Activated gamma-delta T cell (primary cell): ENCODE measurements at regions not wholly inside any gene's neighbourhood (a gene's known extent, or its start where the extent isn't known, plus 50 kb on each side); places are given as distances from the start of the nearest gene placed in this dataset.

Source experiments
- DNase-seq: peaks from one replicate; lab custom pipeline; 2025; lab: John Stamatoyannopoulos, UW

DNA sequence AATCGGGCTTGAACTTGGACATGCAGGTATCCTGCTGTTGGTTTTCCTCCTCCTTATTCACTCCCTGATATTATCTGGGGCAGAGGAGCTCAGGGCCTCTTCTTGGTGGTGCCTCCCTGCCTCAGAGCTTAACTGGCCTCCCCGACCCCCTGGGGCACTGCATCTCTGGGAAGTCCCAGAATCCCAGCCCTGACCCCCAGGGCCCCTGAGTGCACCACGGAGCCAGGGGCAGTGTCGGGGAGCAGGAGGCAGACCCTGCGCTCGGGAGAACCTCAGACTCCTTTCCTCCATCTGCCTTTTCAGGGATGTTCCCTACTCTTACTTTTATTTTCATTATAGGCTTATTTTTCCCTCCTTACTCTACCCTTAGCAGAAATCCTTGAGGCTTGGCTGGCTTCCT is 537.0 kb downstream of the BRD1 start:
- no peak for DNase-seq

GRCh38 chr22:49289822-49290679 is 537.6 kb downstream of the BRD1 start:
- DNase-seq, result no peak

DNA sequence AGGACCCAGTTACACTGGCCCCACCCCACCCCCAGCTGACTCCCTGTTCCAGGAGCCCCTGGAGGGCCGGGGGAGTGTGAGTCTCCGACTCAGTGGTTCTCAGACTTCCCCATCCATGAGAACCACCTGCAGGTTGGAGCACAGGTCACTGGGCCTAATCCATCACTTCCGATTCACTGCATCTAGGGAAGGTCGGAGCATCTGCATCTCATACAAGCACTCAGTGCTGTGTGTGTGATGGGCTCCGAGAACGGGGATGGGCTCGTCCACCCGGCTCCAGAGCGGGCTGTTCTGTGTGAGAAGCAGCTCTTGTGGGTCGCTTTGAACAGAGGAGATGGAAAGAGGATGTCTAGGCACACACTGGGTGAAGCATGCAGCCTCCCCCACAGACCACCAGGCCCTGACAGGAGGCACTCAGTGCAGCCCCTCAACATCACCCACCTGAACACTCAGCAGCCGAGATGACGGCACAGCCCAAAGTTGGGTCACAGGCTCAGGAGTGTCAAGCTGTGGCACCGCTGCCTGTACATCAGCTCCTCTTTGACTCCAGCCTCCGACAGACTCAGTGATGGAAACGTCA is 541.4 kb downstream of the BRD1 start:
- DNase-seq, result no peak

GRCh38 chr22:49284931-49285330 is 542.7 kb downstream of the BRD1 start:
- DNase-seq, result no peak

GRCh38 chr22:49284056-49284784 is 543.5 kb downstream of the BRD1 start:
- DNase-seq, result no peak

- DNase-seq, result no peak
Observed at GRCh38 chr22:49282596-49282995, 545.1 kb downstream of the BRD1 start.

GRCh38 chr22:49281467-49282340 is 546.0 kb downstream of the BRD1 start:
- no peak for DNase-seq

- no peak for DNase-seq
Observed at GRCh38 chr22:49278340-49278739, 549.3 kb downstream of the BRD1 start.

DNA sequence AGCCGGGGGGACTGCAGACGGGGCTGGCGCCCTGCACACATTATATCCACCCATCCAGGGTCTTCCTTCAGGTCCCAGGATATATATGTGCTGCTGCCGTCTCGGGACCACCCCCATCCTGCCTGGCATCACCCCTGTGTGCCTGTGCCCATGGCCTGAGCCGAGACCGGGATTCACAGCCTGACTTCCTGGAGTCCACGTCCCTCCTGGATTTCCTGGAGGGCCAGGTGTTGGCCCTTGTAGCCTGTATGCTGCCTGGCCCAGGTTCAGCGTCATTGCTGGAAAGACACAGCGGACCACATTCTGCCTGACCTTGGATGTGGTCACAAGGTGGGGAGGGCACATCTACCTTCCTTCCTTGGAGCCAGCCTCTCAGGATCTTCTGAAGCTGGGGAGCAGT is 551.1 kb downstream of the BRD1 start:
- DNase-seq, result no peak

DNA sequence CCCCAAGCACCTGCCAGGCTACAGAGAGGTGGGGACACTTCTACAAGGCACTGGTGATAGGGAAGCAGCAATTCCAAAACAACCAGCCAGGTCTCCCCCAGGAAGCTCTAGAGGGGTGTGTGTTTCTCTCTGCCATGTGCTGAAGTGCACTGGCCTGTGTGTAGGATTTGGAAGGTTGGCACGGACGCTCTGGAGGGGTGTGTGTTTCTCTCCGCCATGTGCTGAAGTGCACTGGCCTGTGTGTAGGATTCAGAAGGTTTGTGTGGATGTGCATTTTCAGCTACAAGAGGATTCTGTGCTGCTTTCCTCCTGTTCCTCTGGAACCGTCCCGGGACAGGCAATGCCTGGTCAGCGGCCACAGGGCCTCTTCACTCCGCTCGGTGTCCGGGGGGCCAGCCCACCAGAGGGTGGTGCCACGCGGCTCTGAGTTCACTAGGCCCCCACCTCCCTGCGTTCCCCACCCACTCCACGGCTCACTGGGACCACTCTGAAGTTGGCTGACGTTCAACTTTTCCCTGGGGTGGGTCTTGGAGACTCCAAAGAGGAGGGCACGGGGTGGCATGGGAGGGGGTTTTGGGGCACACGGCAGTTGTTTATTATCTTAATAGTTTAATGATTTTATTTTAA is 552.8 kb downstream of the BRD1 start:
- no peak for DNase-seq

DNA sequence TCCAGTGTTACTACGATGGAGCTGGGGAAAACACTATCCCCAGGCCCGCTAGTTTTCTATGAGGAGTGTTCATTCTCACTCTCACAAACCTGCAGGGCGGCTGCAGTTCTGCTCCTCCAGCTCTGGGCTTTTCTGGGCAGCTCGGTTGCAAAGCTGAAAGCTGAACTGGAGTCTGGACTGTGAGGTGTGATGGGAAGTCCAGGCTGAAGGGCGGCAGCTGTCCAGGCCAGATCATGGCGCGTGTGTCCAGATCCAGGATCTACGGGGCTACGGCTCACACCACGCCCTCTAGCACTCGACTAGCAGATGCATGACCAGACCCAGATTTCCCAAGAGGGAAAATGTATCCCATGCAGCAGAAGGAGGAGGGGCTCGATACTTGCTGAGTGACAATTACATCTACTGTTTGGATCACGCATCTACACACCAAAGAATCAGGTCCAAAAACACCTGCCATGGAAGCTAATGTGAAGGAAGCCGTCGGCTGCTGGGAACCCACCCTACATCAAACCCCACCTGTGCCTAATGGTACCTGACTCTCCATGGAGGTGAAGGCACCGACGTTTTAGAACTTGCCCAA is 555.0 kb downstream of the BRD1 start:
- no peak for DNase-seq

DNA sequence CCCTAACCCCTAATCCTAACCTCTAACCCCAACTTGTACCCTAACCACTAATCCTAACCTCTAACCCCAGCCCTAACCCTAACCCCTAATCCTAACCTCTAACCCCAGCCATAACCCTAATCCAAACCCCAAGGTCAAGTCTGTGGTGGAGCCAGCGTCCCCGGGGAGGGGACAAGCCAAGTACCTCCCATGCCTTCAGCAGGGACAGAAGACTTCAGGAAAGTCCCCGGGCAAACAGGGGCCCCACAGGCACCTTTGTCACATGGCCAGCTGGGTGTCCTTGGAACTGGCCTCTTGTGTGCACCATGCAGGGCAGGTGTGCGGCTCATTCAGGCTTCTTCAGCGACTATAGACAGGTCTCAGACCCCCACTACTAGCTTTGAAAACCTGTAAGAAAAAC is 555.8 kb downstream of the BRD1 start:
- no peak for DNase-seq

DNA sequence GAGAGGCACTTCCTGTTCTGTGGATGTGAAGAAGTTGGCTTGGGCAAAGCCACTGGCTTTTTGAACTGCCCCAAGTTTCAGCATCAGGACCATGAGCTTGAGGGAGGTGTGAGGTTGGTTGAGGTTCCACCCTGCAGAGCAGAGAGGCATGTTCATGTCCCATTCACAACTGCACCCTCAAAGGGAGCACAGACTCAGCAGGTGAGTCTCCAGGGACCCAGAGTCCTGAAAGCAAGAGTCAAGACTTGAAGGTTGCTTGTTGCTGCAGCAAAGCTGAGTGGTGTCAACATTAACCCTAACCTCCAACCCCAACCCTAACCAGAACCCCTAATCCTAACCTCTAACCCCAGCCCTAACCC is 556.3 kb downstream of the BRD1 start:
- DNase-seq, result no peak

GRCh38 chr22:49270595-49271368 is 556.9 kb downstream of the BRD1 start:
- DNase-seq, result no peak

GRCh38 chr22:49269928-49270327 is 557.7 kb downstream of the BRD1 start:
- DNase-seq, result no peak

- no peak for DNase-seq
Observed at GRCh38 chr22:49269371-49269770, 558.3 kb downstream of the BRD1 start.

GRCh38 chr22:49268924-49269323 is 558.7 kb downstream of the BRD1 start:
- DNase-seq, result no peak

DNA sequence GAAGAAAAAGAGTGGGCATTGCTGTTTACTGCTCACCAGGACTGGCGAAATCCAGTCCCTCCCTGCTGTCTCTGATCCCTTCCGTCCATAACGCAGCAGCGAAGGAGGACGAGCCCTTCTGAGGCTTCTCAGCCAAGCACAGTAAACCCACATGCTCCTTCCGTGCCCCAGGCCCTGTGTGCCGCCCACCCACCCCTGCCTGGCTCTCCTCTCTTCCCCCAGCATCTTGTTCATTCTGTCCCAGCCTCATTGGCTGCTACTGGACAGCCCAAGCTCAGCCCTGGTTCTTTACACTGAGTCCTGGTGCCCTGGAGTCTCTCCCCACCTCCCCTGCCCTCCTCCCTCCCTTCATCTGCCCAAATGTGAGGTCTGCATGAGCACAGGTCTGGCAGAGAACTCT is 559.7 kb downstream of the BRD1 start:
- no peak for DNase-seq

DNA sequence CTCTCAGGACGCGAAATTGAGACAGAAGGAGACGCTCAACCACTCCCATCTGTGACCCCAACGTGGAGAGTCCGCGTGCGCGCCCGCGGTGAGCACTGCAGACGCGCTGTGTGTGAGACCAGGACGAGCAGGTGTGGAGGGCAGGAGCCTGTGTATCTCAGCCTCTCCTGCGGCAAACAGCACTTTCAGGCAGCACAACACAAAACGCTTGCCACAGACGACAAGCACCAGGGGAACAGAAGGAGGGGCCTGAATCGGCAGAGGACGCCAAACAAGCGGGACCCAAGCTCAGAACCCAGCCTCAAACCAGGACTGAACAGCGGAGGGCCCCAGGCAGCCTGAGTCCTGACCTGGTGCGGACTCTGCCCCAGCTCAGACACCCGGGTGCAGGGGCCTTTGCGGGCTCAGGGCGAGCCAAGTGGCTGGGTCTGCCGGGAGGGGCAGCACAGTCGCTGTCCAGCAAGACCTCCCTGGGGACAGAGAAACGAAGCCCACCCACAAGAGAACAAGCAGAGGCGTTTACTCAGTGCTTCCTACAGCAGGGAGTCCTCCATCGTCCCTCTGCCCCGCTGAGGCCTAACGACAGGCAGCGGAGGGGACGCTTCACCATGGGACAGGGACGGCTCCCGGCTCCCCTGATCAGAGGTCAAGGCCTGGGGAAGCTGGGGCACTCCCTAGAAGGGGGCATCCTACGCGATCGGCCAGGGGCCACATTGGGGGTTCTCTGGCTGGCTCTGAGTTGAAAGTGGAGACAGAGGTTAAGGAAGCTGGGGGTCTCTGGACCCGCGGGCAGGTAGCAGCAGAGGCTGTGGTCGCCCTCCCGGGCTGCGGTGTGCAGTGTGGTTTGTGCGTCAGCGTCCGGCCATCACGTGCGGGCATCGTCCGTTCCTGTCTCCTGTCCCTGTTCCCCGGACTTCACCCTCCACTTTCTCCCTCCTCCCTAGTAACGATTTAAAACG is 560.8 kb downstream of the BRD1 start:
- no peak for DNase-seq
